KMS-11 (cell line): ENCODE measurements at regions not wholly inside any gene's neighbourhood (a gene's known extent, or its start where the extent isn't known, plus 50 kb on each side); places are given as distances from the start of the nearest gene placed in this dataset.

Experiments
- H2AFZ ChIP-seq: fragments of 200-600 bp; sonication (generic); 2 replicates; pipeline ENCODE4 v1.6.1; 2016; ENCODE audit warnings: antibody characterized with exemption, mixed run types, low read depth
- H3K27ac ChIP-seq: fragments of 200-600 bp; sonication (generic); 2 replicates; pipeline ENCODE4 v1.6.1; 2016; ENCODE audit warnings: mild to moderate bottlenecking, mixed run types
- H3K27me3 ChIP-seq: fragments of 200-600 bp; sonication (generic); 2 replicates; pipeline ENCODE4 v1.6.1; 2017; ENCODE audit warnings: mild to moderate bottlenecking, low read depth, mixed run types, moderate library complexity; ENCODE audit not compliant: insufficient read depth
- H3K36me3 ChIP-seq: fragments of 200-600 bp; sonication (generic); 2 replicates; pipeline ENCODE4 v1.6.1; 2017; ENCODE audit warnings: mild to moderate bottlenecking, mixed run types; ENCODE audit not compliant: insufficient read depth
- H3K4me1 ChIP-seq: fragments of 200-600 bp; sonication (generic); 2 replicates; pipeline ENCODE4 v1.6.1; 2016; ENCODE audit warnings: mild to moderate bottlenecking, low read depth, mixed run types; ENCODE audit not compliant: poor library complexity, severe bottlenecking
- H3K4me2 ChIP-seq: fragments of 200-600 bp; sonication (generic); 2 replicates; pipeline ENCODE4 v1.7.0; 2016; ENCODE audit warnings: mild to moderate bottlenecking, mixed run types
- H3K4me3 ChIP-seq: fragments of 200-600 bp; sonication (generic); IDR thresholded peaks from 2 replicates; pipeline ENCODE4 v1.6.1; 2017; ENCODE audit warnings: low read depth, low read length, mixed read lengths; ENCODE audit not compliant: insufficient read depth
- H3K79me2 ChIP-seq: fragments of 200-600 bp; sonication (generic); 2 replicates; pipeline ENCODE4 v1.6.1; 2016; ENCODE audit warnings: low read depth, mixed run types; ENCODE audit not compliant: insufficient read depth
- H3K9ac ChIP-seq: fragments of 200-600 bp; sonication (generic); 2 replicates; pipeline ENCODE4 v1.6.1; 2016; ENCODE audit warnings: mild to moderate bottlenecking, mixed run types
- H4K20me1 ChIP-seq: fragments of 200-600 bp; sonication (generic); 2 replicates; pipeline ENCODE4 v1.6.1; 2016; ENCODE audit warnings: mild to moderate bottlenecking, mixed run types; ENCODE audit not compliant: insufficient read depth
- TF ChIP-seq, protein P1 (sequence below): fragments of 200-600 bp; sonication (generic); conservative IDR thresholded peaks from 2 replicates; pipeline ENCODE4 v1.6.1; 2017; ENCODE audit warnings: low read depth, mild to moderate bottlenecking, antibody characterized with exemption, low read length, moderate library complexity, mixed read lengths

DNA sequence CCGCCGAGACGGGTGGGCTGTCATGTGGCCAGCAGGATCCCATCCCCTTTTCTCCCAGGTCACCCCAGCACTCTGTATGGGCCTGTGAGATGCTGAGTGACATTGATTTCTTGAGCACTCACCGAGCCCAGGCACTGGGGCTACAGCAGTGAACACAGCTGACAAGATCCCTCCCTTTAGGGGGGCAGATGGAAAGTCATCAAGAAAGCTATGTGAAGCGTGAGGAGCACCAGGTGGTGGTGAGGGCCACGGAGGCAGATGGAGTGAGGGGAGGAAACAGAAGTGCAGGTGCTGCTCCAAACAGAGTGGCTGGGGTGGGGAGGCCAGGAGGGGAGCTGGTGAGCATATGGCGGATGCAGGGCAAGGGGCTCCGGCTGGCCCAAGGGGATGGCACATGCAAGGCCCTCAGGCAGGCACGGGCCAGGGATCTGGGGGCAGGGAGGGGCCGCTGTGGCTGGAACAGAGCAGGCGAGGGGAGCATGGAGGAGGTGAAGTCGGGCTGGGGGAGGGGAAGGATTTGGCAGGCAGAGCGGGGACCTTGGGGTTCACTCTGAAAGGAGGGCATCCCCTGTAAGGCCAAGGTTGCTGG, 184.0 kb downstream of the BMP7 start:
- Histone ChIP-seq H3K9ac (no peak overlapping the region), H3K36me3 (no peaks in the 10 kb centered on the region), H3K27ac (no peak overlapping the region), H2AFZ (no peak overlapping the region), H3K4me3 (no peak overlapping the region), H3K4me1 (no peaks in the 10 kb centered on the region), H3K79me2 (no peaks in the 10 kb centered on the region), H4K20me1 (no peaks in the 10 kb centered on the region), H3K27me3 (no peaks in the 10 kb centered on the region; the same call in 1 of the 2 replicates), H3K4me2 (no peak overlapping the region)
- TF ChIP-seq, protein P1, sequence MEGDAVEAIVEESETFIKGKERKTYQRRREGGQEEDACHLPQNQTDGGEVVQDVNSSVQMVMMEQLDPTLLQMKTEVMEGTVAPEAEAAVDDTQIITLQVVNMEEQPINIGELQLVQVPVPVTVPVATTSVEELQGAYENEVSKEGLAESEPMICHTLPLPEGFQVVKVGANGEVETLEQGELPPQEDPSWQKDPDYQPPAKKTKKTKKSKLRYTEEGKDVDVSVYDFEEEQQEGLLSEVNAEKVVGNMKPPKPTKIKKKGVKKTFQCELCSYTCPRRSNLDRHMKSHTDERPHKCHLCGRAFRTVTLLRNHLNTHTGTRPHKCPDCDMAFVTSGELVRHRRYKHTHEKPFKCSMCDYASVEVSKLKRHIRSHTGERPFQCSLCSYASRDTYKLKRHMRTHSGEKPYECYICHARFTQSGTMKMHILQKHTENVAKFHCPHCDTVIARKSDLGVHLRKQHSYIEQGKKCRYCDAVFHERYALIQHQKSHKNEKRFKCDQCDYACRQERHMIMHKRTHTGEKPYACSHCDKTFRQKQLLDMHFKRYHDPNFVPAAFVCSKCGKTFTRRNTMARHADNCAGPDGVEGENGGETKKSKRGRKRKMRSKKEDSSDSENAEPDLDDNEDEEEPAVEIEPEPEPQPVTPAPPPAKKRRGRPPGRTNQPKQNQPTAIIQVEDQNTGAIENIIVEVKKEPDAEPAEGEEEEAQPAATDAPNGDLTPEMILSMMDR, result no peak

DNA sequence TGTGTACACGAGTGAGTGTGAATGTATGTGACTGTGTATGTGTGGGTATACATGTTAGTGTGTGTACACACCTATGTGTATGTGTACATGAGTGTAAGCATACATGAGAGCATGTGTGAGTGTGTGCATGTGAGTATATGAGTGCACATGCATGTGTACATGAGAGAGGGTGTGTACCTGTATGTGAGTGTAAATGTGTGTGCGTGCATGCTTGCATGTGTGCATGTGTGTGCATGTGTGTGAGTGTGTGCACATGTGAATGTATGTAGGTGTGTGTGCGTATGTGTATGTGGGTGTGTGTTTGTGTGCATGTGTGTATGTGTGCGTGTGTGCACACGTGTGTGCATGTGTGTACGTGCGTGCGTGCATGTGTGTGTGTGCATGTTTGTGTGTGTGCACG, 183.4 kb downstream of the BMP7 start:
- no peak overlapping the region for H3K4me3 ChIP-seq
- TF ChIP-seq, protein P1, result no peak
- H3K4me1 ChIP-seq, result no peaks in the 10 kb centered on the region
- H3K27ac ChIP-seq, result no peak overlapping the region
- no peaks in the 10 kb centered on the region for H3K36me3 ChIP-seq
- H3K4me2 ChIP-seq, result no peak overlapping the region
- H2AFZ ChIP-seq, result no peak overlapping the region
- H3K79me2 ChIP-seq, result no peaks in the 10 kb centered on the region
- H3K9ac ChIP-seq, result no peak overlapping the region
- no peaks in the 10 kb centered on the region for H4K20me1 ChIP-seq
- no peaks in the 10 kb centered on the region; the same call in 1 of the 2 replicates for H3K27me3 ChIP-seq

DNA sequence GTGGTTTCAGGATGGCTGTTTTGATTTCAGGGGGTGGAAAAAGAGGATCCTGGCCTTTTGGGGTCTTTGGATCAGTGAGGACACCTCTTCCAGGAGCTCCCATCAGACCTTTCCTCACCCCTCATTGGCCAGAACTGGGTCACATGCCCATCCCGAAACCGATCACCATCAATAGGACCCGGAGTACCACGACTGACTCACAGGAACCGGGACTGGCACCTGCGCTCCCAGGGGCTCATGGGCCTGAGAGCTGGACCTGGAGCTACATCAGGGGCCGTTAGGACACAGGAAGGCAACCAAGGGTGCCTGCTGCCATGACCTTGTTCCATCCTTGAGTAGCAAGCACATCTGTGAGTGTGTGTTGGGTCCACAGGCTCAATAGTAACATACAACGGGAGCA, 180.4 kb downstream of the BMP7 start:
- Histone ChIP-seq H3K4me3 (no peak overlapping the region), H3K27me3 (no peaks in the 10 kb centered on the region), H4K20me1 (no peaks in the 10 kb centered on the region), H3K79me2 (no peaks in the 10 kb centered on the region), H3K27ac (no peak overlapping the region), H3K4me2 (no peak overlapping the region), H3K4me1 (peaks cover 8% of the 10 kb centered on the region), H2AFZ (no peak overlapping the region), H3K9ac (no peak overlapping the region), H3K36me3 (no peaks in the 10 kb centered on the region)
- TF ChIP-seq, protein P1, result no peak

DNA sequence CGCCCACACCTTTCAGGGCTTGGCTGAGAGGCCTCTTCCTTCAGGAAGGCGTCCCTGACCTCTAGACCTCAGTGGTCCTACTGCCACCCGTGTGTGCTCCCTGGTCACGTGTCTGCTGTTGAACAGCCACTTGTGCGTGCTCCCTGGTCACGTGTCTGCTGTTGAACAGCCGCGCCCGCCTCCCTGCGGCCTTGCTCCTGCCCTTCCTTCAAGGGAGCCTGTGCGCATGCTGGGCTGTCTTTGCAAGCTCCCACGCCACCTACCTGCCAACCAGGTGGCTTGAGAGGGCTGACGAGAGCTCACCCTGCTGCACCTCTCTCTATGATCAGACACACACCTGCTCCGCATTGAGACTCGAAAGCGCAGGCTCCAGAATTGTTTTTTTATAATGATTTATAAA, 179.3 kb downstream of the BMP7 start:
- H3K27me3 ChIP-seq, result no peaks in the 10 kb centered on the region
- H3K79me2 ChIP-seq, result no peaks in the 10 kb centered on the region
- H2AFZ ChIP-seq, result no peak overlapping the region
- no peaks in the 10 kb centered on the region for H4K20me1 ChIP-seq
- no peak overlapping the region for H3K4me2 ChIP-seq
- no peak overlapping the region for H3K4me3 ChIP-seq
- no peaks in the 10 kb centered on the region for H3K36me3 ChIP-seq
- peaks cover 12% of the 10 kb centered on the region for H3K4me1 ChIP-seq
- H3K27ac ChIP-seq, result no peak overlapping the region
- H3K9ac ChIP-seq, result no peak overlapping the region
- TF ChIP-seq, protein P1, result no peak
